Neural progenitor cell (in vitro differentiated cells): ENCODE measurements at regions not wholly inside any gene's neighbourhood (a gene's known extent, or its start where the extent isn't known, plus 50 kb on each side); places are given as distances from the start of the nearest gene placed in this dataset.

Experiments
- CTCF ChIP-seq: fragments of 200-600 bp; sonication (generic); IDR thresholded peaks from 2 replicates; pipeline ENCODE4 v1.5.1; 2017; ENCODE audit warnings: antibody characterized with exemption, mild to moderate bottlenecking
- EZH2 ChIP-seq: fragments of 200-600 bp; sonication (generic); IDR thresholded peaks from 2 replicates; pipeline ENCODE4 v1.6.1; 2017; ENCODE audit warnings: antibody characterized with exemption, mild to moderate bottlenecking, moderate library complexity

GRCh38 chr7:424301-424935, 95.2 kb downstream of the PDGFA start:
- TF ChIP-seq EZH2 (no peak), CTCF (no peak)
